Stimulated activated CD4-positive, alpha-beta T cell treated with anti-CD3 and anti-CD28 coated beads, Interleukin-15, amount 100 ng/mL, for 24 hours (primary cell): ENCODE measurements at regions not wholly inside any gene's neighbourhood (a gene's known extent, or its start where the extent isn't known, plus 50 kb on each side); places are given as distances from the start of the nearest gene placed in this dataset.

ENCODE experiments used
- DNase-seq: peaks from one replicate; pipeline ENCODE4 v3.0.0-alpha.2; 2020

DNA sequence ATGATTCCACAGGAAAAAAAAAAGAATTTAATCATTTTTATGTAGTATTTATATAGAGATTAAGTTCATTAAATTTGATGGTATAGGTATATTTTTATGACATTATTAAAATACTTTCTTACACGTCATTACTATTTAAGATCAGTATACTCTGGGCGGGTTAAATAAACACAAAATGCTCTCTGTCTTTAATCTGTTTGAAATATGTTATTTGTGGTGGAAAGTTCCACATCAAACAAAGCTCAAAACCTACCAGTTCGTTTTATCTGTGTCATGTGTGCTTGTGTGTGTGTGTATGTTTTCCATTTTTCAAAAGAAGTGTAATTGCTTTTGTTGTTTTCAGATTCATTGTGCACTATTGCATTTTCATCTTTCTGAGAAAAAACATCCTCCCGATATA is 488.5 kb downstream of the ANKRD7 start:
- DNase-seq = no peak

DNA sequence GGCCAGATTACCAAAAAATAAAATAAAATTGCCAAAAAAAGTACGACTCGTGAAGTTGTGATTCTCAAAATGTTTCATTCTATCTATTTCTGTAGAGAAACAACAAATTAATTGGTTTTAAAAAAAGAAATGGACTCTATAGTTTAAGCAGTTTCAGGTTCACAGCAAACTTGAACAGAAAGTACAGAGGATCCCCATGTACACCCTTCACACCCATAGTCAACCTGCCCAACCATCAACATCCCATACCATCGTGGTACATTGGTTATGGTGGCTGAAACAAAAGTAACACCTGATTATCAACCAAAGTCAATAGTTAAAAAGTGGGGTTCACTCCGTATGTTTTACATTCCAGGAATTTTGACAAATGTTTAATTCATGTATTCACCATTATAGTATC is 496.1 kb downstream of the ANKRD7 start:
- no peak for DNase-seq

DNA sequence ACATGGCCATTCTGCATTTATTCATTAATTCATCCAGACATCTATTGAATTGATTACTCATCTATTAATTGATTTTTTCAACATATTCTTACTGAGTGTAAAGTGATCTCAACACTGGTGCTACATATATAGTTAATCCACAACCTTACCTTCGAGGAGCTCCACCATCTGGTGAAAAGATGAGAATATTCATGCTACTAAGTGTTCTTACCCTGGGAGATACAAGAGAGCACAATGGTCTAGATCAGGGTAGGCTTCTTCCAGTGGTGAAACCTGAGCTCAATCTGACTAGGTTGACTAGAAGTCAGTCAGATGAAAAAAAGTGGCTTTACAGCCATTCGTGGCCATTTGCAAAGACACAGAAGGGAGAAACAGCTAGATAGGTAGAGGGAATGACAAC is 507.4 kb downstream of the ANKRD7 start:
- no peak for DNase-seq

DNA sequence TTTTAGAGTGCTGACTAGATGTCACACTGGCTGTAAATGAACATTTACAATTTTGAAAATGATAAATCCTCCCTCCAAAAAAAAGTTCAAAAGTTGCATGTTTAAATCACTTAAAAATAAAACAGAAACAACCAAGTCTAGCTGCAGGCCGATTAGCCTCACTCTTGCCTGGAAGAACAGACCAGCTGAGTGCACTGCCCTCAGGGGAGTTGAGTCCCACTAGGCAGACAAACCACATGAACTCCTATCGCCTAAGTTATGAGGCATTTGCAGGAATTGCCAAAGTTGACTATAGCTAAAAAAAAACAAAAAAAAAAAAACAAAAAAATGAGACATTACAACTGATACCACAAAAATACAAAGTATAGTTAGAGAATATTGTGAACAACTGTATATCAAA is 510.0 kb downstream of the ANKRD7 start:
- no peak for DNase-seq

DNA sequence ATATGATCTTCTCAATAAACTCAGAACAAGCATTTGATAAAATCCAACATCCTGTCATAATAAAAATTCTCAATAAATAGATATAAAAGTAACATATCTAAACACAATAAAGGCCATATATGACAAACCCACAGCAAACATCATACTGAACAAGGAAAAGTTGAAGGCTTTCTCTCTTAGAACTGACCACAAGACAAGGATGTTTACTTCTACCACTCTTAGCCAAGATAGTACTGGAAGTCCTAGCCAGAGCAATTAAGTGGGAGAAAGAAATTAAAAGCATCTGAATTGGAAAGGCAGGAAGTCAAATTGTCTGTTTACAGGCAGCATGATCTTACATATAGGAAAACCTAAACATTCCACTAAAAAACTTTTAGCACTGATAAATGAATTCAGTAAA is 510.9 kb downstream of the ANKRD7 start:
- no peak for DNase-seq

DNA sequence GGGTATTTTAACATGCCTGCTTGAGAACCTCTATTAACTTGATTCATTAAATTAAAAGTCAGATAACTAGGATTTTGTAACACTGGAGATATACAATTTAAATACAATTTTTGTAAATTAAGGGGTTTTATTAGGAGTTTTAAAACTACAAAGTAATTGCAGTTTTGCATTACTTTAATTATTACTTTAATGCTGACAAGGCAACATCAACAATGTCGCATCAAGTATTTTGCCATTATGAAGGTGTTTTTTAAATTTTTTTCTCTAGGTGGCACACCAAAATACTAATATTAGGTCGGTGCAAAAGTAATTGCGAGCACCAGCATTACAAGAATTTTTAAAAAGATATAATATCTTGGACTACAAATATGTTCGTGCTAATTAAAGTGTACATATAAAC is 513.4 kb downstream of the ANKRD7 start:
- DNase-seq = no peak

DNA sequence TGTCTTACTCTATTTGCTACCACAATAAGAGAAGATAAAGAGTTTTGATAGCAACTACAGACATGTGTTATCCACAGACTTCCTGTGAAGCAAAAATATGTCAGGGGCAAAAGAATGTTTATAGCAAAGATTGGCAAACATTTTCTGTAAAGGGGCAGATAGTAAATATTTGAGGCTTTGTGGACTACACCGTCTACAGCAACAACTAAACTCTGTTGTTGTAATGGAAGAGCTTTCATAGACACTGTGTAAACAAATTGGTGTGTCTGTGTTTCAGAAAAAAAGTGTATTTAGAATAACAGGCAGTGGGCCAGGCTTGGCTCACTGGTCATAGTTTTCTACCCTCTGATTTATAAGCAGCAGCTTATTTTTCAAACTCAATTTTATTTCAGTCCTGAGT is 521.4 kb downstream of the ANKRD7 start:
- DNase-seq = no peak

DNA sequence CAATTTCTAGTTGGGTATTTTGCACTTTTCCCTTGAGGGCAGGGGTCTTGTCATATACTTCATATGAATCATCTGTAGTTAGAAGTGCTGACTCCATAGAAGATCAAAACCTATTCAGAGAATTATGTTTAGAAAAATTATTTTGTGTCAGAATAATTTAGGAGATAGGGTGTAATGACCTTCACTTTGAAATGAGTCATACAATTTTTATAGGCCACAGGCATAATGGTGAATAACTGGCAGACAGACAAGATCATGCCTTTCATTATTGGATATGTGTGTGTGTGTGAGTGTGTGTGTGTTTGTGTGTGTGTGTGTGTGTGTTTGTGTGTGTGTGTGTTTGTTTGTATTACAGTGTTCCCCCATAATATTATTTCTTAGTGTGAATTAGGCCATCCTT is 523.0 kb downstream of the ANKRD7 start:
- no peak for DNase-seq

DNA sequence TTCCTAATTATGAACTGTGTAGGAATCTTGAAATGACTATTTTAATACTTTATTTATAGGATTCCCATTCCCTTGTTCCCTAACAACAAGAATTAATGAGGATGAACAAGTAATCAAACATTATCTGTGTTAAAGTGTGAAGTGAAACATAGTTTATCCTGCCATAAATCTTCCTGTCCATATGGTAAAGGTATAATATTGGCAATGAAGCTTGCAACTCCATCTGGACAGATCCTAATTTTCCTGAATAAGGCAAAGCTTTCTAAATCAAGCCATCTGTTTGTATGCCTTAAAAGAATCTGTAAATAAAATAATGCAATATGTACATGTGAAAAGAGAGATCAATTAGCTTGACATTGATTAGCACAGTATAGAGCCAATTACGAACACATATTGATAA is 529.0 kb downstream of the ANKRD7 start:
- no peak for DNase-seq

DNA sequence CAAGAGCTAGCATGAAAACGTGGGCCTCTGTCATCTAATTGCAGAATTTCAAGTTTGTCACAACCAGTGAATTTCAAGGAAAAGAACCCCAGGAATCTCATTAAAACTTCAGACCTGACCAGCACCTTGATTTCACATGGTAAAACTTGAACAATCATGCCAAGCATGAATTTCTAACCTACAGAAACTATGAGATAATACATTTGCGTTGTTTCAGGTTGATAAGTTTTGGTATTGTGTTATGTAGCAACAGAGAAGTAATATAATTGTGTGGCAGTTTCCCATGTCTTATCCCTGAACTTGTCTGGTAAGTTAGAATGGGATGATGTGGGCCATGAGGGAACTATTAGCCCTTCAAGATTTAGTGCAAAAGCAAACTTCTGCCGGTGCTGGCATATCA is 530.1 kb downstream of the ANKRD7 start:
- no peak for DNase-seq

DNA sequence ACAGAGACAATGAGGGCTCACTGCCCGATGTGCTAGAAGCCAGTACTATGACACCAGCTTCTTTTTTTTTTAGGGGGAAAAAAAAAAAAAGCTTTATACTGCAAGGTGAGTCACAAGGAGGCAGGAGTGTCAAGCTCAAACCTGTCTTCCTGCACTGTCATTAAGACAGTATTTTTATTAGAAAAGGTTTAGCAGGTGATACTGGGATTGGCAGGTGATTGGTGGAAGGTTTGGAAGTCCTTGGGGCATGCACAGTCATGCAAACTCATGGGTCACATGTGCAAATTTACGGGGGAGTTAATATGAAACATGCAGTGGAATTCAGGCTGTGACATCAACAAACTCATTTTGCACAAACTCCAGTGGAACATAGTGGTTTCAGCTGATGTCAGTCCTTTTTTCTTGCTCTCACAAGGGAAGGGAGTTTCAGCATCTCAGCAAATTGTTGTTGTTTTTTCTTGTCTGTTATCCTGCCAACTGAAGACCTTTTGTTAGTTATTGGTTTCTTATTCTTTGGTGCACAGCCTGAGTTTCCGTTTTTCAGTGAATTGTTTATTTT is 530.6 kb downstream of the ANKRD7 start:
- DNase-seq = no peak

DNA sequence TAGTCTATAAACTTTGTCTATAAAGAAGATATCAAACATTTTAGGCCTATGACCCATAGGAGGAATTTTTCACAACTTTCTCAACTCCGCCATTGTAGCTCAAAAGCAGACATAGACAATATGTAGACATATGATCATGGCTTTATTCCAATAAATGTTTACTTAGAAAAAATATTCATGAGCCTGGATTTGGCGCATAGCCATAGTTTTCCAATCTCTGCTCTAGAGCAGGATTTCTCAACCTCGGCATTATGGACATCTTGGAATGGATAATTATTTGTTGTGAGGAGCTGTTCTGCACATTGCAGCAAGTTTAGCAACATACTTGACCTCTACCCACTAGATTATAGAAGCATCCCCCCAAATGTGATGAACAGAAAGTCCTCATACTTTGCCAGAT is 532.6 kb downstream of the ANKRD7 start:
- DNase-seq = no peak

DNA sequence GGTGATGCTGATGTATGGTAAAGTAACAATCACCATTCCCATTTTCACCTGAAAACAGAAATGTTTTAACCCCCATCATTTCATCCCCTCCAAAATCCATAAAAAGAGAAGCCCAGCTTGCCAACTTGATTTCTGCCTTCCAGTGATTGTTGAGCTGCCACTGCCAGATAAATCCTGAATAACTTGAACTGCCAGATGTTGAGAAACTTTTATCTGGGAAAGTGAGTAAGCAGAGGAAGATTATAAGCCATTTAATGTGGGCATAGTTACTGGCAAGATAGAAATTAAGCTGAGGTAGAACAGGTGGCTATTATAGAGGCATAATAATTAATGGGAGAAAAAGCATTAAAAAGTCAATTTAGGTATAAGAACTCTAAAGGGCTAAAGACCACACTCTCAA is 534.1 kb downstream of the ANKRD7 start:
- no peak for DNase-seq

DNA sequence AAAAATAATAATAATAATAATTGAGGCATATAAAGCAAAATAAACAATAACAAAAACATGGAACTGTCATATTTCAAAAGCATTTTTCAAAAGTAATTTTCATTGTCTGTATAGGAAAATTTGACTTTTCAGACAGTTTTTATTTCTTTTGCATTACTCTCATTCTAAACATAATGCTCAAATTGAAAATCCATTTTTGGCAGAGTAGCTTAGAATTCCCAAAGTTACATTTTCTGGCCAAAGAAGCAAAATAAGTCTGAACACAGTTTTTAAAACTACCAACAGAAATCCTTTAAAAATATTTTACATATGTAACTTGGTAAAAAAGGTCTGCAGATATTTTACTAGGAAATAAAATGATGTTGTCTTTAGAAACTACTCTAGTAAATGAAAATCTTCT is 535.4 kb downstream of the ANKRD7 start:
- DNase-seq = no peak

DNA sequence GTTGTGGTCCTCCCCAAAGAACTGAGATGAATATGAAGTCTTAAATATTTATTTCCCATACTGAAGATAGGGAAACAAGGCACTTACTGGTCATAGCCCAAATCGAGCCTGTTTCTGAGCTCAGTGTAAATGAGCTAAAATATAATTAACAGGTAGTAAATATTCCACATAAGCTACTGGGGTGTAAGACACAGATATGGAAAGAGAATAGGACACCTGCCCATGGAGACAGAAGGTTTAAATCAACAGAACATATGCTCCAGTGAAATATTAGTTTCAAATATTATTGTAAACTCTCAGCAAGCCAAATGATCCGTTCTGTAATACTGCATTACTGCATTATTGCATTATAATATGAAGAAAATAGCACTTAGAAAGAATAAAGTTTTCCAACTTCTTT is 537.9 kb downstream of the ANKRD7 start:
- no peak for DNase-seq

DNA sequence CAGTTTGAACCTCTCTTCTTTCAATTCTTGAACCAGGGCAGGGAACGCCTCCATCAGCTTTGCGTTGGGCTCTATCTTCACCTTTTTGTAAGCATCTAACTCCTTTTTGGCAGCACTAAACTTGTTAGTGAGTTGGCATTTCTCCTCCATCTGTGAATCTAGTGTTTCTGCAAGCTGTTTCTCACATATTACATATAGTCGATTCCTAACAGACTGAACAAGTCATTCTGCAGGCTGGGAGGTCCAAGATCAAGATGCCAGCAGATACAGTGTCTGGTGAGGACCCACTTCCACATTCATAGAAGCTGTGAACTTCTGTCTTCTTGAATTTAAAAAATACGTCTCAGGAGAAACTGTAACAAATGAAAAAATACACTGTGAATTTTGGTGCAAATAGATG is 539.7 kb downstream of the ANKRD7 start:
- DNase-seq = no peak

DNA sequence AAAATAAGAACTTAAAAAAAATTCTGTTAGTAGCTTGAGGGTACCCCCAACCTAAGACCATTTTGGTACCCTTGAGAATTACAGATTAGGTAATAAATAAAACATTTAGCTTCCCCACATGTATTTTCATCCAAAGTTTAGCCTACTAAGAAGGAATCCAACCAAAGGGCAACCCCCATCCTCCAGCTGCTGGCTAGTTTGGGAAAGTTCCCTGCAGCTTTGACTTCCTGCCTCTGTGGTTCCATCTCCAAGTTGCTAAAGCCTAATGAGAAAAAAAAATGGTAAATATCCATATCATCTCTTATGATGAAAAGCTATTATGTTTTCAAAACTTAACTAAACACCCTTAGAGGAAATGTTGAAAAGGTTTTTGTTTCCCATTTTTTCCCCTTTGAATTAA is 547.2 kb downstream of the ANKRD7 start:
- DNase-seq = no peak

DNA sequence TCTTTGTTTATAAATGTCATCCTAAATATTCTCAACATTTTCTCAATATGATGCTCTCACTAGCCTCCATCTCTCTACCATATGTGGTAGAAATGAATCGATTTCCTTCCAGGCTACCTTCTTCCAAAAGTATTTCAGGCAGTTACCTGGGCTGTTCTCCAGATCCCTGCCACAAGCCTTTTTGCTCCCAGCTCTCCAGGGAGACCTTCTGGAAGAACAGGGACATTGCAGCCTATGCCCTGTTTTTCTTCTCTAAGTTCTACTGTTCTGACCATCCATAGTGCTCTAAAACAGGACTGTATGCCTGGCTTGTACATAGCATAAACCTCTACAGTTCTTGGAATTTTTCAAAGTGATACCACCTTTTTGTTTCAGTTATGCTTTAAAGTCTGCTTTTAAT is 552.8 kb downstream of the ANKRD7 start:
- DNase-seq = no peak

DNA sequence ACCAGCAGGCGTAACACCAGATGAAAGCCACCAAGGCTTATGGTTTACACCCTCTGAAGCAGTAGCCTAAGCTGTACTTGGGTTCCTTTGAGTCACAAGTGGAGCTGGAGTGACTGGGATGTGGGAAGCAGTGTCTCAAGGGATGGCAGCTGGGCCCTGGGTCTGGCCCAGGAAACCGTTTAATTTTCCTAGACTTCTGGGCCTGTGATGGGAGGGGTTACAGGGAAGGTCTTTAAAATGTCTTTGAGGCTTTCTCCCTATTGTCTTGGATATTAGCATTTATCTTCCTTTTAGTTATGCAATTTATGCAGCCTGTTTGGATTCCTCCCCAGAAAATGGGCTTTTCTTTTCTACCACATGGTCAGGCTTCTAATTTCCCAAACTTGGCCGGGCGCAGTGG is 568.2 kb downstream of the ANKRD7 start:
- DNase-seq = no peak

DNA sequence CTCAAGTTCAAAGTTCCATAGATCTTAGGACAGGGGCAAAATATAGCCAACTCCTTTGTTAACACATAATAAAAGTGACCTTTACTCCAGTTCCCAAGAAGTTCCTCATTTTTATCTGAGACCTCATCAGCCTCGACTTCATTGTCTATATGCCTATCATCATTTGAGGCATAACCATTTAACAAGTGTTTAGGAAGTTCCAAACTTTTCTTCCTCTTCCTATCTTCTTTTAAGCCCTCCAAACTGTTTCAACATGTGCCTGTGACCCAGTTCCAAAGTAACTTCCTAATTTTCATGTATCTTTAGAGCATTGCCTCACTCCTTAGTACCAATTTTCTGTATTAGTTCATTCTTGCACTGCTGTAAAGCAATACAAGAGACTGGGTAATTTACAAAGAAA is 569.1 kb downstream of the ANKRD7 start:
- DNase-seq = no peak

DNA sequence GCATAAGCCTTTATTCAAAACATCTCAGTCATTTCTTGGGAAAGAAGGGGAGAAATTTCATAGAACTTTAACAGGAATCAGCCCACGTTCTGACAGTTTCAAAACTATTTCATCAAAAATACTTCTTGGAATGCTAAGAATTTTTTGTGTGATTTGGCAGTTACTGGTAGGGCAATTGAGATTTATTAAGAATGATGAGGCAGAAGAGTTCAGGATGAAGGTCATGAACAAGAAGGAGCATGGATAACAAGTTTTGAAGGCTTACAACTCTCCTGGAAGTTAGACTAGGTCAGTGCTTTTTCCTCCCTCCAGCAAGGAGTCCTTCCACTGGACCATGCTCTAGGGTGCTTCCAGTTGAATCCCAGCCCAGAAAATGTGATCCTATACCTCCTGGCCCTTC is 569.9 kb downstream of the ANKRD7 start:
- DNase-seq = no peak

DNA sequence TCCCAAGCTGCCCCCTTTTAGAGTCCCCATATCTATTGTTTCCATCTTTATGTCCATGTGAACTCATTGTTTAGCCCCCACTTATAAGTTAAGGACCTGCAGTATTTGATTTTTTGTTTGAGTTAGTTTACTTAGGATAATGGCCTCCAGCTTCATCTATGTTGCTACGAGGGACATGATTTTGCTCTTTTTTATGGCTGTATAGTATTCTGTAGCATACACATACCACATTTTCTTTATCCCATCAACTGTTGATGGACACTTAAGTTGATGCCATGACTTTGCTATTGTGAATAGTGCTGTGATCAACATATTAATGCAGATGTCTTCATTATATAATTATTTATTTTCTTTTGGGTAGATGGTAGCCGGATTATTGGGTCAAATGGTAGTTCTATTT is 576.9 kb downstream of the ANKRD7 start:
- no peak for DNase-seq

DNA sequence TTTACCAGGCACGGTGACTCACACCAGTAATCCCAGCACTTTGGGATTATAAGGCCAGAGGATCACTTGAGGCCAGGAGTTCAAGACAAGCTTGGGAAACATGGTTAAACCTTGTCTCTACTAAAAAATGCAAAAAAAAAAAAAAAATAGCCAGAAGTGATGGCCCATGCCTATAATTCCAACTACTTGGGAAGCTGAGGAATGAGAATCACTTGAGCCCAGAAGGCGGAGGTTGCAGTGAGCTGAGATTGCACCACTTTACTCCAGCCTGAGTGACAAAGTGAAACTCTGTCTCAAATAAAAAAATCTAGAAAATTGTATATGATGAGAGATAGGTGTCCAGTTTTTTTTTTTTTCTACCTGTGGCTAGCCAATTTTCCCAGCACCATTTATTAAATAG is 578.2 kb downstream of the ANKRD7 start:
- no peak for DNase-seq

DNA sequence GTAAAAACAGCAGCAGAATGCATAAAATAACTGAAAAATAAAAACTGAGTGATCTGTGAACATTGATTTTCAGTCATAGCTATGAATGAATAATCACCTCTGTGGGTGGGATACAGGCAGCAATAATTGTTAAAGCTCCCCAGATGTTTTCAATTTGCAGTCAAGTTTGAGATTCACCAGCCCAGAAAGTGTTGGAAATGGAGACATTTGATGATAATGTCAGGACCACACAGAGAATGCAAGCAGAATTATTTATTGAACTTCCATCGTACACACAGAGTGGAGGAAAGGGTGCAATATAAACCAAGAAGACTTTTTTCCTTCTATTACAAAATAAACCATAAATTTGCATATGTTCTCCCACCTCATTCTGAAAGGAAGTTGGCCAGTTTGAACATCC is 601.7 kb downstream of the ANKRD7 start:
- no peak for DNase-seq

DNA sequence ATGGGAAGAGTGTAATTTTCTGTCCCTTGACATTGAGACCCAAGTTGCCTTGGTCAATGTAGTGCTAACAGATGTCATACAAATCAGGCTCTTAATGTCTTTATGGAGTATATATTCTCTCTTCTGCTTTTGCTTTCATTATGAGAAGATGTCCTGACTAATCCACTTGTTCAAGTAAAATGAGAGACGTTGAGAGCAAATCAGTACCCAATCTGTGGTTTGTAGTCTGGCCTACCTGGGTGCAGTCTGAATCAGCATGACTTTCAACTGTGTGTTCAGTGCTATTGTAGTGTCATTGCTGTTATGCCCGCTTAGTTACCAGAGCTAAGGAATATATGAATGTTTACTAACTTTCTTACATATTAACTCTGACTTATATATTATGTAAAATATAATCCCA is 612.4 kb downstream of the ANKRD7 start:
- DNase-seq = no peak

DNA sequence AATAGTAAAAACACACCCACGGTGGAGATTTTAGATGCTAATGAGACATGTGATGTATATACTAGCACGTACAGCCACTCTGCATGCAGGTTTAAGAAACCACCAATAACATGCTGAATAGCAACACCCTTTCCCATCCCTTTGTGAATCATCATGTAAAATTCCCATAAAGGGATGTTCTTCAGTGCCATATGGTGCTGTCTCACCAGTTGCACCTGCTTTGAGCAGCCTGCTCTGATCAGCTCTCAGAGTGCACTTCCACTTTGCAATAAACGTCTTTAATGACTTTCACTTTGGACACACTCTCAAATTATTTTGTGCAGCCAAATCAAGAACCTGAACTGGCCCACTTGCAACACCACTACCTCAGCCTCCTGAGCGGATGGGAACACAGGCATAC is 615.0 kb downstream of the ANKRD7 start:
- no peak for DNase-seq
